CD14-positive monocyte (primary cell): ENCODE measurements at regions not wholly inside any gene's neighbourhood (a gene's known extent, or its start where the extent isn't known, plus 50 kb on each side); places are given as distances from the start of the nearest gene placed in this dataset.

Experiments used
- DNase-seq, 3 donors: peaks; one replicate each; pipeline ENCODE4 v3.0.0-alpha.2; 2011 to 2022
- H2AFZ ChIP-seq: 2 replicates; pipeline ENCODE4 v1.6.0; 2012; ENCODE audit warnings: mild to moderate bottlenecking, low read depth, low read length, inconsistent platforms; ENCODE audit not compliant: insufficient read depth, poor library complexity, severe bottlenecking
- H3K27ac ChIP-seq, 2 donors: 1 replicate in 1 of 2; 2 replicates in 1 of 2; pipeline ENCODE4 v1.5.1; 2012 to 2013; ENCODE audit warnings: low read length in 2 of 2, control low read depth in 1 of 2, inconsistent platforms in 1 of 2, low read depth in 1 of 2, mild to moderate bottlenecking in 1 of 2
- H3K27me3 ChIP-seq, 2 donors: one replicate each; pipeline versions ENCODE4 v1.6.0 to v1.6.1; 2011 to 2013; ENCODE audit warnings: low read length in 2 of 2; ENCODE audit not compliant: control insufficient read depth in 2 of 2, insufficient read depth in 2 of 2
- H3K36me3 ChIP-seq, 2 donors: replicated peaks in 1 of 2; 1 replicate in 1 of 2; 2 replicates in 1 of 2; pipeline versions ENCODE4 v1.5.1 to v1.6.1; 2012 to 2013; ENCODE audit warnings: low read length in 2 of 2, control low read depth in 1 of 2, inconsistent platforms in 1 of 2, mild to moderate bottlenecking in 1 of 2; ENCODE audit not compliant: insufficient read depth in 2 of 2, control insufficient read depth in 1 of 2
- H3K4me1 ChIP-seq, 2 donors: 1 replicate in 1 of 2; 2 replicates in 1 of 2; pipeline versions ENCODE4 v1.5.1 to v1.6.1; 2012 to 2013; ENCODE audit warnings: low read length in 2 of 2, control low read depth in 1 of 2, inconsistent platforms in 1 of 2, mild to moderate bottlenecking in 1 of 2, moderate library complexity in 1 of 2; ENCODE audit not compliant: insufficient read depth in 2 of 2, control insufficient read depth in 1 of 2
- H3K4me2 ChIP-seq: replicated peaks from 2 replicates; pipeline ENCODE3; 2012; ENCODE audit warnings: low read length, moderate library complexity, mild to moderate bottlenecking; ENCODE audit not compliant: poor library complexity, severe bottlenecking; ENCODE audit errors: extremely low read depth
- H3K4me3 ChIP-seq, 3 experiments: fragments of 200-600 bp in 1 of 3; sonication (generic) in 1 of 3; replicated peaks in 1 of 3; 1 replicate in 2 of 3; 2 replicates in 1 of 3; pipeline ENCODE4 v1.5.1; 2011 to 2013; ENCODE audit warnings: low read length in 3 of 3, mild to moderate bottlenecking in 3 of 3, control low read depth in 2 of 3, low read depth in 2 of 3, inconsistent platforms in 1 of 3, moderate library complexity in 1 of 3
- H3K79me2 ChIP-seq: 2 replicates; pipeline ENCODE4 v1.6.0; 2012; ENCODE audit warnings: mild to moderate bottlenecking, control low read depth, inconsistent platforms, low read length, moderate library complexity; ENCODE audit not compliant: insufficient read depth
- H3K9ac ChIP-seq: 2 replicates; pipeline ENCODE4 v1.6.0; 2017; ENCODE audit warnings: low read length, mild to moderate bottlenecking; ENCODE audit not compliant: insufficient read depth, poor library complexity, severe bottlenecking
- H3K9me3 ChIP-seq, 2 donors: replicated peaks in 1 of 2; 1 replicate in 1 of 2; 2 replicates in 1 of 2; pipeline versions ENCODE4 v1.5.1 to v1.6.1; 2012 to 2013; ENCODE audit warnings: low read length in 2 of 2, control low read depth in 1 of 2; ENCODE audit not compliant: control insufficient read depth in 1 of 2, insufficient read depth in 1 of 2
- H4K20me1 ChIP-seq: 2 replicates; pipeline ENCODE4 v1.6.0; 2012; ENCODE audit warnings: mild to moderate bottlenecking, low read length, control low read depth, moderate library complexity; ENCODE audit not compliant: insufficient read depth
- H3K27ac Mint-ChIP-seq, 7 donors: one replicate each; pipeline ENCODE4 v1.8.0; 2020; ENCODE audit warnings: mild to moderate bottlenecking in 7 of 7, mixed read lengths in 7 of 7, moderate library complexity in 6 of 7, inconsistent platforms in 2 of 7
- H3K27me3 Mint-ChIP-seq, 3 donors: one replicate each; pipeline ENCODE4 v1.8.0; 2021 to 2022; ENCODE audit warnings: low read depth in 3 of 3, mild to moderate bottlenecking in 3 of 3, mixed read lengths in 3 of 3, moderate library complexity in 3 of 3, inconsistent platforms in 1 of 3
- H3K36me3 Mint-ChIP-seq, 2 donors: one replicate each; pipeline ENCODE4 v1.8.0; 2020; ENCODE audit warnings: mixed read lengths in 2 of 2, inconsistent platforms in 1 of 2, mild to moderate bottlenecking in 1 of 2
- H3K4me1 Mint-ChIP-seq: one replicate; pipeline ENCODE4 v1.8.0; 2020; ENCODE audit warnings: mild to moderate bottlenecking, mixed read lengths
- H3K4me3 Mint-ChIP-seq, 2 donors: one replicate each; pipeline ENCODE4 v1.8.0; 2020; ENCODE audit warnings: mild to moderate bottlenecking in 2 of 2, mixed read lengths in 2 of 2, moderate library complexity in 1 of 2
- H3K9me3 Mint-ChIP-seq, 7 donors: one replicate each; pipeline ENCODE4 v1.8.0; 2020 to 2022; ENCODE audit warnings: mixed read lengths in 7 of 7, mild to moderate bottlenecking in 6 of 7, moderate library complexity in 6 of 7, inconsistent platforms in 2 of 7
- WGBS: methylation state at CpG from one replicate; pipeline ENCODE4 v1.1.5; 2013; ENCODE audit warnings: missing lambda C conversion rate; ENCODE audit not compliant: insufficient coverage; 5-methylcytosine and 5-hydroxymethylcytosine counted together
- intact Hi-C, 2 donors: fragments of 100-400 bp; cut with micrococcal nuclease; formaldehyde crosslinking; loops; one replicate each; pipeline versions ENCODE4 v1.15.0 to v1.15.1; 2023
- TF ChIP-seq, protein P1 (sequence below): fragments of 200-600 bp; IDR thresholded peaks from one replicate; pipeline ENCODE4 v1.8.0; 2022; ENCODE audit warnings: antibody characterized with exemption, mild to moderate bottlenecking

DNA sequence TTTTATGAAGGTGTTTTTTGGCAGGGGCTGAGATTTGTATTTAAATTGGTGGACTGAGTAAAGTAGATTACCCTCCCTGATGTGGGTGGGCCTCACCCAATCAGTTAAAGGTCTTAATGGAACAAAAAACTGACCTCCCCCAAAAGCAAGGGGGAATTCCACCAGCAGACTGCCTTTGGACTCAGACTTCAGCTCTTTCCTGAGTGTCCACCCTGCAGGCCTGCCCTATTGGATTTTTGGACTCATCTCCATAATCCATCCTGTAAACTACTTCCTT lies 228.4 kb upstream of the CAND1 start:
- DNase-seq, result no peak
- Mint-ChIP-seq H3K4me1 (no peaks in the 10 kb centered on the region), H3K27me3 (peaks cover 0 to 3% (median 2%) of the 10 kb centered on the region in 3 donors), H3K4me3 (no peak overlapping the region), H3K27ac (no peak overlapping the region), H3K36me3 (no peaks in the 10 kb centered on the region), H3K9me3 (peaks cover 0 to 2% (median 0%) of the 10 kb centered on the region in 7 donors)
- Histone ChIP-seq H3K36me3 (no peaks in the 10 kb centered on the region), H3K79me2 (no peaks in the 10 kb centered on the region), H4K20me1 (no peaks in the 10 kb centered on the region), H3K4me2 (no peak overlapping the region), H3K27ac (no peak overlapping the region), H3K4me3 (no peak overlapping the region), H3K4me1 (no peaks in the 10 kb centered on the region), H2AFZ (no peak overlapping the region), H3K9me3 (no peaks in the 10 kb centered on the region), H3K27me3 (no peaks in the 10 kb centered on the region), H3K9ac (no peak overlapping the region)
- TF ChIP-seq, protein P1, sequence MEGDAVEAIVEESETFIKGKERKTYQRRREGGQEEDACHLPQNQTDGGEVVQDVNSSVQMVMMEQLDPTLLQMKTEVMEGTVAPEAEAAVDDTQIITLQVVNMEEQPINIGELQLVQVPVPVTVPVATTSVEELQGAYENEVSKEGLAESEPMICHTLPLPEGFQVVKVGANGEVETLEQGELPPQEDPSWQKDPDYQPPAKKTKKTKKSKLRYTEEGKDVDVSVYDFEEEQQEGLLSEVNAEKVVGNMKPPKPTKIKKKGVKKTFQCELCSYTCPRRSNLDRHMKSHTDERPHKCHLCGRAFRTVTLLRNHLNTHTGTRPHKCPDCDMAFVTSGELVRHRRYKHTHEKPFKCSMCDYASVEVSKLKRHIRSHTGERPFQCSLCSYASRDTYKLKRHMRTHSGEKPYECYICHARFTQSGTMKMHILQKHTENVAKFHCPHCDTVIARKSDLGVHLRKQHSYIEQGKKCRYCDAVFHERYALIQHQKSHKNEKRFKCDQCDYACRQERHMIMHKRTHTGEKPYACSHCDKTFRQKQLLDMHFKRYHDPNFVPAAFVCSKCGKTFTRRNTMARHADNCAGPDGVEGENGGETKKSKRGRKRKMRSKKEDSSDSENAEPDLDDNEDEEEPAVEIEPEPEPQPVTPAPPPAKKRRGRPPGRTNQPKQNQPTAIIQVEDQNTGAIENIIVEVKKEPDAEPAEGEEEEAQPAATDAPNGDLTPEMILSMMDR, result no peak
- intact Hi-C loops, result no loop called here

DNA sequence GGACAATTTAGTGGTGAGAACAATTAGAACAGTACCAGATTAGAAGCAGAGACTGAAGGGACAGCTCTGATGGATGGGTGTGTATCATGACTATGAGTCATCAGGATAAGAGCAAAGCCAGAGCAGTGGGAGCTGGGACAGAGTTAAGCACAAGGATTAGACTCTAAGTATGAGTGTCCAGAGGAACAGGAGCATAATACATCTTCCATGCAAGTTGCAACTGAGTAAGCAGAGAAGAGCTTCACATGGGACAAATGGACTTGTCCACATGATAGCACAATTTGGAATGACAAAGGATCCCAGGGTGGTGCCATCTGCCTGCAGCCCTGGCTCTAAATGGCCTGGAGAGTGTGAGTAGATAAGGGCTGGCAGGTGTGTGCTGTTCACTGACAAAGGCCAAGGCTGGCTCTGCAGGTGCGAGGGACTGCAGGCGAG lies 226.4 kb upstream of the CAND1 start:
- Histone ChIP-seq H3K79me2 (no peaks in the 10 kb centered on the region), H3K9me3 (no peaks in the 10 kb centered on the region)
- TF ChIP-seq, protein P1, result no peak

More for the DNA sequence above, 226.4 kb upstream of the CAND1 start:
- peaks cover 0 to 3% (median 2%) of the 10 kb centered on the region in 3 donors for H3K27me3 Mint-ChIP-seq
- Histone ChIP-seq H3K4me1 (no peaks in the 10 kb centered on the region), H3K4me2 (no peak overlapping the region), H3K27ac (no peak overlapping the region), H3K27me3 (no peaks in the 10 kb centered on the region), H3K36me3 (no peaks in the 10 kb centered on the region), H2AFZ (no peak overlapping the region), H3K4me3 (no peak overlapping the region), H4K20me1 (no peaks in the 10 kb centered on the region), H3K9ac (no peak overlapping the region)
- DNase-seq, result no peak
- no peaks in the 10 kb centered on the region for H3K9me3 Mint-ChIP-seq
- intact Hi-C loops, result no loop called here
- no CpG with 5 or more reads among the region's 2 CpGs for WGBS
- no peak overlapping the region for H3K4me3 Mint-ChIP-seq
- no peaks in the 10 kb centered on the region for H3K36me3 Mint-ChIP-seq
- no peaks in the 10 kb centered on the region for H3K4me1 Mint-ChIP-seq
- no peak overlapping the region for H3K27ac Mint-ChIP-seq
